Erythroblast (primary cell): ENCODE measurements at regions not wholly inside any gene's neighbourhood (a gene's known extent, or its start where the extent isn't known, plus 50 kb on each side); places are given as distances from the start of the nearest gene placed in this dataset.

ENCODE experiments used
- GATA1 ChIP-seq: IDR thresholded peaks from 2 replicates; pipeline ENCODE4 v1.6.1; 2011; ENCODE audit warnings: low read depth, mild to moderate bottlenecking, control low read depth, low read length, moderate library complexity
- POLR2A ChIP-seq: IDR thresholded peaks from 2 replicates; pipeline ENCODE4 v1.6.1; 2011; ENCODE audit warnings: mild to moderate bottlenecking, low read length

DNA sequence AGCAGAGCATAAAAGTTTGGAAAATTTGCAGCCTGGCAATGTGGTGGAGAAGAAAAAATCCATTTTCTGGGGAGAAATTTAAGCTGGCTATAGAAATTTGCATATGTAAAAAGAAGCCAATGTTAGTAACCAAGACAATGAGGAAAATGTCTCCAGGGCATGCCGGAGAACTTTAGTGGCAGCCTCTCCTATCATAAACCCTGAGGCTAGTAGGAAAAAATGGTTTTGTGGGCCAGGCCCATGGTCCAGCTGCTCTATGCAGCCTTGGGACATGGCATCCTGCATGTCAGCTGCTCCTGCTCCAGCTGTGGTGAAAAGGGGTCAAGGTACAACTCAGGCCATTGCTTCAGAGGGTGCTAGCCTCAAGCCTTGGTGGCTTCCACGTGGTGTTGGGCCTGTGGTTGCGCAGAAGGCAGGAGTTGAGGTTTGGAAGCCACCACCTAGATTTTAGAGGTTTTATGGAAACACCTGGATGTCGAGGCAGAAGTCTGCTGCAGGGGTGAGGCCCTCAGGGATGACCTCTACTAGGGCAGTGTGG, 101.8 kb upstream of the SYNCRIP start:
- TF ChIP-seq POLR2A (no peak), GATA1 (no peak)
